Inferior parietal cortex (tissue), 1 donor: ENCODE measurements at regions not wholly inside any gene's neighbourhood (a gene's known extent, or its start where the extent isn't known, plus 50 kb on each side); places are given as distances from the start of the nearest gene placed in this dataset.
"Not testable (repeated sequence)": the region's sequence is repeated elsewhere in the genome, so short reads cannot be mapped to it uniquely, and the experiment has no call there.

Source experiments
- DNase-seq: peaks from one replicate; pipeline ENCODE4 v3.0.0-alpha.2; 2016; ENCODE audit errors: extremely low spot score

- DNase-seq: not testable (repeated sequence)
Observed at GRCh38 chr18:7178568-7178967, 52.3 kb upstream of the LRRC30 start.

- peak; percentile 63 for DNase-seq
Observed at GRCh38 chr18:7177116-7177744, 53.7 kb upstream of the LRRC30 start.

GRCh38 chr18:7174344-7175095 is 56.4 kb upstream of the LRRC30 start:
- DNase-seq: no peak

- DNase-seq: no peak
Observed at GRCh38 chr18:7173216-7173615, 55.6 kb upstream of the LAMA1 start.

- no peak for DNase-seq
Observed at GRCh38 chr18:7172611-7173010, 55.0 kb upstream of the LAMA1 start.

- DNase-seq: no peak
Observed at GRCh38 chr18:7170292-7170691, 52.7 kb upstream of the LAMA1 start.

- DNase-seq: no peak
Observed at GRCh38 chr18:7169601-7170000, 52.0 kb upstream of the LAMA1 start.

- DNase-seq: no peak
Observed at GRCh38 chr18:7168408-7168807, 50.8 kb upstream of the LAMA1 start.
